Left ventricle myocardium superior (tissue), 1 donor: ENCODE measurements at regions not wholly inside any gene's neighbourhood (a gene's known extent, or its start where the extent isn't known, plus 50 kb on each side); places are given as distances from the start of the nearest gene placed in this dataset.

Source experiments
- ATAC-seq: fragments of 200-7000 bp; cut with Tn5 transposase; one replicate; pipeline ENCODE4 v1.9.1; 2020; ENCODE audit warnings: mild to moderate bottlenecking, moderate library complexity
- DNase-seq: peaks from one replicate; pipeline ENCODE4 v3.0.0-alpha.2; 2020
- intact Hi-C: fragments of 100-400 bp; cut with micrococcal nuclease; formaldehyde crosslinking; loops from one replicate; pipeline ENCODE4 v1.11.0; 2022
- donor health status: DM: no; HTN: yes; CAD: no; lungs with severe emphysema.

DNA sequence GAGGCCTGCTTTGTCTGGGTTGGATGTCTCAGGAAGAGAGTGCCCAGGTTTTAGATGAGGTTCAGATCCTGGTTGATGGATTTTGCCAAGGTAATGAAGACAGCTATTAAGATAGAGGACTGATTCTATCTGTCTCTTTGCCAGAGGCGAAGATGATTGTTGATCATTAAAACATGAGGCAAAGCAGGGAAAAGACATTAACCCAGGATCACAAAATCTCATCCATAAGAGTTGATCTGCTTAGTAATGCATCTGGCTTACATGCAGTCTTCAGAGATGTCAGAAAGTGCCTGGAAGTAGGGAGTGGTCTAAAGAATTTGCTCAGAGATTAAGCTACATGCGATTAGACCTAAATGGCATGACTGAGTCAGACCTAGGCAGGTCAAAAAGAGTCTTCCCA lies 229.6 kb upstream of the PLD5 start:
- no peak for ATAC-seq

DNA sequence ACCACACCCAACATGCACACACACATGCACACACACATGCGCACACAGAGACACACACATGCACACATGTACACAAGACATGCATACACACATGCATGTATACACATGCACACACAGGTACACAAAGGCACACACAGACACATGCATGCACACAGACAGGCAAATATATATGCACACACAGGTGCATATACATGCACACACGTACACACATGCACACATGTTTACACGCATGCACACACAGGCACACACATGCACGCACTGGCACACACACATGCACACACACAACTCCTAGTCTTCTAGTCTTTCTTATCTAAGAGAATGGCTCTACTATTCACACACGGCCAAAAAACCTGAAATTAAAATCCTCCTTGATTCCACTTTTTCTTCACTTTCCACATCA lies 222.7 kb upstream of the PLD5 start:
- ATAC-seq (no peak), DNase-seq (no peak)
- intact Hi-C loops: no loop called here

More for the DNA sequence above, 229.6 kb upstream of the PLD5 start:
- intact Hi-C loops: no loop called here
- DNase-seq: no peak

DNA sequence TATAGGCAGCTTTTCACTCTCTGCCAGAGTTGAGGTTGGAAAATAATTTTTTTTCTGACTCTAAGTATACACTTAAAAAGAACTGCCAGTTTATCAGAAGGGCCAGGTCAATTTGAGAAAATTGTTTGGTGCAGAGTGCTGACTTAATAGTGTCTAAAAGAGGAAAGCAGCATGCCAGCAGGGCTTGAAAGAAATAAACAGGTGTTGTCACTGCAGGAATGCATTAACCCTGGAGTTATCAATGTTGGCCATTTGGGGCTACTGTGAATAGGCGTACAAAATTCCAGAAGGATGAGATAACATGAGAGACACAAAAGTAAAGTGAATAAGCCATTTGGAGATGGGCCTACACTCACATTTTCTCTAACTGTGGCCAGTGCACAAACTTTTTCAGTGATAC lies 220.6 kb upstream of the PLD5 start:
- intact Hi-C loops: no loop called here
- ATAC-seq (no peak), DNase-seq (no peak)

GRCh38 chr1:242743983-242744780 lies 219.7 kb upstream of the PLD5 start:
- DNase-seq (no peak), ATAC-seq (no peak)
- intact Hi-C loops: no loop called here

DNA sequence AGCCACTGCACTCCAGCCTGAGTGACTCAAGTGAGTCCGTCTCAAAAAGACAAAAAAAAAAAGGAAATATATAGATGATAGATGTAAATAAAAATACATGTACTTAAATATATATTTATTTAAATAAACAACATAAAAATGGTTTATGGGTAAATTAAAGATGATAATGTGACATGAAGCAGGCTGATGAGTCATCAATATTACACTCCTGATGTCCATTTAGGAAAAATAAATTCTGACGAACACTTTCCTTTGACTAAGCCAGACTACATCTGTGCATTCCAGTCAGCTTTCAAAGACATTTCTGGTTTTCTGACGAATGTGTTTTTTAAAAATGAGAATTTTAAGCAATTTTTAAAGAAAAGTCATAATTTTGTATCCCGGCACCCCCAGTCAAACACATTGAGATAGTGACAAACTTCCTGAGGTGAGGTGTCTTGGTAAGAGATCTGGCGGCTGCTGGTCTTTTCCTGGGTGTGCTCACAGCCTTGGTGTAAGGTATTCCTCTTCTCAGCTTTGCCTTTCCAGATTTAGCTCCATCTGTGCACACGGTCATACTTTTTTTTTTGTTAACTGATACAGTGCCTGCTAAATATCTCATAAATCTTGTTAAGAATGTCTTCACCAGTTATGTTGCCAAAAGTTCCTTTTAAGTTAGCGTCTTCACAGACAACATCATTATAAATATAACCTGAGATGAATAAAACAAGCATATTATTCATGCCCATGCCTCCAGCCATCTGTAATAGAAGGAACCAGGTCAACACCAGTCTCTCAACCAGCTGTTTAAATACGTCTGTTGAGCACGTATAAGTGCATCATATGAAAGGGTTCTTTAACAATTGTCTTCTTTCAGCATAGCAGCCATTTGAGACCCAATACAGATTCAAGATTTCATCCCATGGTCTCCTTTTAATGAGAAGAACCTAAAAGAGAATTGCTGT lies 214.5 kb upstream of the PLD5 start:
- no peak for ATAC-seq
- DNase-seq: no peak
- intact Hi-C loops: no loop called here

GRCh38 chr1:242736611-242737010 lies 212.1 kb upstream of the PLD5 start:
- intact Hi-C loops: no loop called here
- peak; percentile 11 for ATAC-seq
- no peak for DNase-seq

DNA sequence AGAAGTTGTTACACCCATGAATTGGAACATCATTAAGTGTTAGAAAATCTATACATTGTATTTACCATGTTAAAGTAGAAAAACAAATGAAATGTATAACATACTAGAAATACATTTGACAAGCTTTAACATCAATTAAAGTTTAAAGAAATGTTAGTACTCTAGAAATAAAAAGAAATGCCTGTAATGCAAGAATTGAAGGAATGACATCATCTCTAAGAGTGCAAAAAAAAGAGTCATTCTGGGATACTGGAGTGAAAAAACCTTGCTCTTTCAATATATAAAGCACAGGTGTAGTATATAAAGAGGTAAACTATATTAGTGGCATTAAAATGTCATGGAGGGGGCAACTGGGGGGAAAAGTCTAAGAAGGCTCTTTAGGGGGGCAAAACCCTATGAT lies 210.8 kb upstream of the PLD5 start:
- DNase-seq (no peak), ATAC-seq (no peak)
- intact Hi-C loops: no loop called here

- no peak for DNase-seq
- no peak for ATAC-seq
- intact Hi-C loops: no loop called here
Observed at GRCh38 chr1:242731446-242731845, 206.9 kb upstream of the PLD5 start.

DNA sequence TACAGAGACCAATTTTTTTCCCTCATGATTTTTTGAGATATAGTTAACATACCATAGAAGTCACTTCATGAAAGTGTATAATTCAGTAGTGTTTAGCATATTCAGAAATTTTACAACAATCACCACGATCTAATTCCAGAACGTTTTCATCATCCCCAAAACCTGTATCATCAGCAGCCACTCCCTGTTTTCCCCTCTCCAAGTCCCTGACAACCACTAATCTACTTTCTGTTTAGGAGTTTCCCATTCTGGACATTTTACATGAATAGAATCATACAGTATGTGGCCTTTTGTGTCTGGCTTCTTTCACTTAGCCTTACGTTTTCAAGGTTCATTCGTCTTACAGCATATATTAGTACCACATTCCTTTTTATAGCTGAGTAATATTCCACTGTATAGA lies 204.2 kb upstream of the PLD5 start:
- intact Hi-C loops: no loop called here

GRCh38 chr1:242723044-242723716 lies 198.7 kb upstream of the PLD5 start:
- ATAC-seq: peak; percentile 93

More for the DNA sequence above, 204.2 kb upstream of the PLD5 start:
- ATAC-seq (no peak), DNase-seq (no peak)

GRCh38 chr1:242718967-242719366 lies 194.5 kb upstream of the PLD5 start:
- intact Hi-C loops: no loop called here
- ATAC-seq: no peak
- DNase-seq: no peak

More at GRCh38 chr1:242723044-242723716, 198.7 kb upstream of the PLD5 start:
- intact Hi-C loops: no loop called here
- DNase-seq: no peak

GRCh38 chr1:242712248-242712647 lies 187.8 kb upstream of the PLD5 start:
- intact Hi-C loops: no loop called here
- no peak for ATAC-seq
- no peak for DNase-seq

DNA sequence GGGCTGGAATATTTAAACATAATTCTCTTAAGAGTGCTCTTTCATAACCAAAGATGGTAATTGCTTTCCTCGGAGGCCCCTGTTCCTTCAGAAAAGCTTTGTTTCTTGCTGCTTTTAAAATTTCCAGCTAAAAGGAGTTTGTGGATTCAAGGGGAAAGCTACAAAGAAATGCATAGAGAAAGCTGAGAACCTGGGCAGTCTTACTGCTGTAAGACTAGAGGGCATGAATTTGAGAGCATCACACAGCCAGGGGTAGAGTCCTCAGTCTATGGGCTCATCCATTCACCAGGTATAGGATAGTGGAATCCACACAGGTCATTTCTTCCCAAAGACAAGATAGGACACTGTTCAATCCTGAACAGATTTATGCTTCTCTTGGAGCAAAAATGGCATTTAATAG lies 186.3 kb upstream of the PLD5 start:
- ATAC-seq: no peak
- no peak for DNase-seq
- intact Hi-C loops: no loop called here

- ATAC-seq (no peak), DNase-seq (no peak)
- intact Hi-C loops: no loop called here
Observed at GRCh38 chr1:242710286-242710685, 185.8 kb upstream of the PLD5 start.

DNA sequence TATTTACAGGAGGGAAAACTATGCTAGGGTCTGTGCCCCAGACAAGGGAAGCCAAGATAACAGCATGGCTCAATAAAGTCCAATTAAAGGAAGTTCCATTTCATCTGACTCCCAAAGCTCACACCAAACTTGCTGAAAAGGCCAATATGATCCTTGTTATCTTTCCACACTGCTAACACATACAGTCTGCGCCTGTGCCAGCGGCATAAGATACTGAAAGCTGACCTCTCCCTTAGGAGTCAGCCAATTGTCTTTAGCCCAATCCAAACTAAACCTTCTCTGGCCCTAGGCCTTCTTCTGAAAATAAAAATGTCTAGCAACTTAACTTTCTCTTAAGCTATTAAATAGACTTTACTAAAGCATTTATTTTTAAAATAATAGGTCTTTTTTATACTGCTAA lies 179.0 kb upstream of the PLD5 start:
- ATAC-seq (peak; percentile 65), DNase-seq (no peak)
- intact Hi-C loops: no loop called here

DNA sequence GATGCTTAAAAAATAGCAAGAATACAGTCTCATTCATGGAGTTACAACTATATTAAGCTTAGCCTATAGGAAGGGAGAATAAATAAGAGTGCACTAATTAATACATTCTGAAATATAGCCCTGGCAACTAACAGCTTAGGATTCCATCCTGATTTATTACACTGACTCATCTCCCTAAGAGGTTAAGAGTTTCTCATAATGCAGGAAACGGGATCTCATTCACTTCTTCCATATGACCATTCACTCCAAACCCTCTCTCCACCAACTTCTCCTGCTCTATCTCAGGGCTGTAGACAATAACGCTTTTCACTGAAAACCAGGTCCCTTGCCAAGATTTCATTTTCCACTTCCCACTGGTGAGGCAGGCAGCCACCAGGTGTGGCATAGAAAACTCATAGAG lies 168.5 kb upstream of the PLD5 start:
- DNase-seq (no peak), ATAC-seq (no peak)
- intact Hi-C loops: no loop called here

GRCh38 chr1:242691610-242691945 lies 167.1 kb upstream of the PLD5 start:
- intact Hi-C loops: no loop called here
- ATAC-seq: no peak
- no peak for DNase-seq

- DNase-seq (peak; percentile 66), ATAC-seq (peak; percentile 67)
- intact Hi-C loops: no loop called here
Observed at GRCh38 chr1:242690849-242691609, 166.5 kb upstream of the PLD5 start.

GRCh38 chr1:242689378-242689777 lies 164.9 kb upstream of the PLD5 start:
- ATAC-seq (no peak), DNase-seq (no peak)
- intact Hi-C loops: no loop called here
